NCI-H2196 (cell line): ENCODE measurements at regions not wholly inside any gene's neighbourhood (a gene's known extent, or its start where the extent isn't known, plus 50 kb on each side); places are given as distances from the start of the nearest gene placed in this dataset.

ENCODE experiments used
- DNase-seq: peaks from one replicate; lab custom pipeline; 2025; ENCODE audit not compliant: unreplicated experiment; lab: John Stamatoyannopoulos, UW

DNA sequence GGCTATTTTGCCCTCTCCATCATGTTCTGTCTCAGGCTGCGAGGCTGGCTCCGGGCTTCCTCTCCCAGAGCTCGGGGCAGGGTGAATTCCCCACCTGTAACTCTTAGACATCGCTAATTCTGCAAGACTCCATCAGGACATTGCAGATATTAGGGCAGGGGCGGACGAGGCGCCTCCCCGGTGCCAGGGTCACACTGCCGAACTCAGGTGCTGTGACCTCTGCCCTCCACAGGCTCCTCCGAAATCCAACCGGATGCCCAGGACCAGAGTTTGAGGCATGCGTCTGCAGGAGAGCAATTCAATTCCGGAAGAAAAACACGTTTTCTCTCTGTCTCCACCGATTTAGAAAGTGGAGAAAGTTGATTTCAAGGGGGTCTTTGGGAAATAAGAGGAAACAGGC is 542.7 kb downstream of the BRD1 start:
- DNase-seq = no peak

DNA sequence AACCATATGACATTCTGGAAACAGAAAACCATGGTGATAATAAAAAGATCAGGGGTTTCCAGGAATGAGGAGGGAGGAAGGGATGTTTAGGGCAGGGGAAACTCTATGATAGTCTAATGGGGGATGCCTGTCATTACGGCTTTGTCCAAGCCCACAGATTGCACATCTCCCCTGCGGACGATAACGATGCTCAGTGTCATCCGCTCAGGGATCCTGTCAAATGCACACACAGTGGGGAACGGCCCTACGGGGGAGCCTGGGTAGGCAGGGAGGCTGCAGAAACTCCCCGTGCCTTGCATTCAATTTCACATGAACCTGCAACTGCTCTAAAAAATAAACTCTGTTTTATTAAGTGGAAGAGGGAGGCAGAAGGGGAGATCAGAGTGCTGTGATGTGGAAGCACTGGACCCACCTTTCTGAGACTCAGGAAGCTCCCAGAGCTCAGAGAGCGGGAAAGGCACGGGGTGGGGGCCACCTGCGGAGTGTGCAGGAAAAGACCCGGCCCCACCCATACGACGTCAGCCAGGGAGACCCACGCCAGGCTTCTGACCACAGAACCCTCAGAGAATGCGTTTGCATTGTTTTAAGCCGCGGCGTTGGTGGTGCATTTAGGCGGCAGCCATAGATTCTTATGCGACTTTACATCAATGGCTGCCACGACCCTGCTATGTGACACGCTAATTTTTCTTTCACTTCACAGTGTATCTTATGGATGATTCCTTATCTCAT is 543.5 kb downstream of the BRD1 start:
- no peak for DNase-seq

DNA sequence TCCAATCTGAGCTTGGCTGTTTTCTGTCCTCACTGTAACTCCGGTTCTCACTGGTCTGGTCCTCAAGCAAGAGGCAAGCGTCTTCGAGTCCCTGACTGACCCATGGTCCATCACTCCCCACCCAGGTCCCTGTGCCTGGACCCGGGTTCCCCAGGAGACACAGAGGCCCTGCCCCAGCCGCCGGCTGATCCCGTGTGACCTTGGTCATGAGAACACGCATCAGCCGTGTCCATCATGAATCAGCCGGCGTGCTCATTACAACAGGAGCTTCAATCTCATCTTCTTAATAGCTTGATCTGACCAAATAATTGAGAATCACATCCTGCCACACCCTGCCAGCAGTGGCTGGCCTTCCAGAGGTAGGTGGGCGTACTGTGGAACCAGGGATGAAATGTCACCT is 545.1 kb downstream of the BRD1 start:
- no peak for DNase-seq

DNA sequence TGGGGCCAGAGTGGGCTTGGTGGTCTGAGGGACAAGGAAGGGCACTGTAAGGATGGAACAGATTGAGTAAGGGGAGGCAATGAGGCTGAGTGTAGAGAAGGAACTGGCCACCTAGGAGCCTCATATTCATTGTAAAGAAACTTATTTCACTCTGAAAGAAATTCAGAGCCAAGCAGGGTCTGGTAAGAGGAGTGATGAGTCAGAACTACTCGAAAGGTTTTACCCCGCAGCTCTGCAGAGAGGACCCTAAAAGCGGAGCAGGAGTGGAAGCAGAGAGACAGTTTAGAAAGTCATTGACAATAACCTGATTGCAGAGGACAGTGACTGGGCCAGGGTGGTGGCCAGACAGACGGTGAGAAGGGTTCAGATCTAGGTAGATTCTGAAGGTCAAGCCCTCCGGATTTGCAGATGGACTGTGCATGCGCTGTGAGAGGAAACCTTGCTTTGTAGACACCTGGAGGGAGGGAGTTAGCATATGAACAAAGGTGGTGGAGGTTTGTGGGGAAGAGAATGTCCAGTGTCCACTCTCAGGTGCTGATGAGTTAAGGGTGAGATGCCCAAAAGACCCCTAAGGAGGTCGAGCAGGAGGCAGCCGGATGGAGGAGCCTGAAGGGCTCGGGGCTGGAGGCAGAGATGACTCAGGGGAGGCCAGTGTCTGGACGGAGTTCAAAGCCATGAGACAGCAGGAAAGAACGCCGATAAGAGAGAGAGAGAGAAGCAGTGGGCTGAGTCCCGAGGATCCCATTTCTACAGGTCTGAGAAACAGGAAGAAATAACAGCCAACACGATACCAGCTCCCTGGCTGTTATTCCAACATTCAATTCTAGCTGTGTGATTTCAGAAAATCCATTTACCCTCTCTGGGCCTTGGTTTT is 546.0 kb downstream of the BRD1 start:
- no peak for DNase-seq

DNA sequence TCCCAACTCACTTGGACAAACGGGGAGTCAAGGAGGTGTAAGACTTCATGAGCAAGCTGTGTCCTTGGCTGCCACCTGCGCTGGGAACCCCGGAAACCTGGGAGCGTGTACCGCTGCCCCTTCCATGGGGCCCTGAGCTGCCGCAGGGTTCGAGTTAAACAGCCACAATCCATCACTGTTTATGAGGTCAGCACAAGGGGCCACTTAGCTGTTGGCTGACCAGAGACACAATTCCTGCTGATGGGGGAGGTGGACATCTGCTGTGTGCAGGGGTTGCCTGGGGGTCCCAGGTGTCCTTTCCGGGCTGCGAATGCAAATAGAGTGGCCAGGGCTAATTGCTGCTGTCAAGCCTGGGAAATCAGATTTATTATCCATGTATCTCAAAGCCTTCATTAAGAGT is 549.3 kb downstream of the BRD1 start:
- no peak for DNase-seq

DNA sequence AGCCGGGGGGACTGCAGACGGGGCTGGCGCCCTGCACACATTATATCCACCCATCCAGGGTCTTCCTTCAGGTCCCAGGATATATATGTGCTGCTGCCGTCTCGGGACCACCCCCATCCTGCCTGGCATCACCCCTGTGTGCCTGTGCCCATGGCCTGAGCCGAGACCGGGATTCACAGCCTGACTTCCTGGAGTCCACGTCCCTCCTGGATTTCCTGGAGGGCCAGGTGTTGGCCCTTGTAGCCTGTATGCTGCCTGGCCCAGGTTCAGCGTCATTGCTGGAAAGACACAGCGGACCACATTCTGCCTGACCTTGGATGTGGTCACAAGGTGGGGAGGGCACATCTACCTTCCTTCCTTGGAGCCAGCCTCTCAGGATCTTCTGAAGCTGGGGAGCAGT is 551.1 kb downstream of the BRD1 start:
- DNase-seq = no peak

DNA sequence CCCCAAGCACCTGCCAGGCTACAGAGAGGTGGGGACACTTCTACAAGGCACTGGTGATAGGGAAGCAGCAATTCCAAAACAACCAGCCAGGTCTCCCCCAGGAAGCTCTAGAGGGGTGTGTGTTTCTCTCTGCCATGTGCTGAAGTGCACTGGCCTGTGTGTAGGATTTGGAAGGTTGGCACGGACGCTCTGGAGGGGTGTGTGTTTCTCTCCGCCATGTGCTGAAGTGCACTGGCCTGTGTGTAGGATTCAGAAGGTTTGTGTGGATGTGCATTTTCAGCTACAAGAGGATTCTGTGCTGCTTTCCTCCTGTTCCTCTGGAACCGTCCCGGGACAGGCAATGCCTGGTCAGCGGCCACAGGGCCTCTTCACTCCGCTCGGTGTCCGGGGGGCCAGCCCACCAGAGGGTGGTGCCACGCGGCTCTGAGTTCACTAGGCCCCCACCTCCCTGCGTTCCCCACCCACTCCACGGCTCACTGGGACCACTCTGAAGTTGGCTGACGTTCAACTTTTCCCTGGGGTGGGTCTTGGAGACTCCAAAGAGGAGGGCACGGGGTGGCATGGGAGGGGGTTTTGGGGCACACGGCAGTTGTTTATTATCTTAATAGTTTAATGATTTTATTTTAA is 552.8 kb downstream of the BRD1 start:
- no peak for DNase-seq

DNA sequence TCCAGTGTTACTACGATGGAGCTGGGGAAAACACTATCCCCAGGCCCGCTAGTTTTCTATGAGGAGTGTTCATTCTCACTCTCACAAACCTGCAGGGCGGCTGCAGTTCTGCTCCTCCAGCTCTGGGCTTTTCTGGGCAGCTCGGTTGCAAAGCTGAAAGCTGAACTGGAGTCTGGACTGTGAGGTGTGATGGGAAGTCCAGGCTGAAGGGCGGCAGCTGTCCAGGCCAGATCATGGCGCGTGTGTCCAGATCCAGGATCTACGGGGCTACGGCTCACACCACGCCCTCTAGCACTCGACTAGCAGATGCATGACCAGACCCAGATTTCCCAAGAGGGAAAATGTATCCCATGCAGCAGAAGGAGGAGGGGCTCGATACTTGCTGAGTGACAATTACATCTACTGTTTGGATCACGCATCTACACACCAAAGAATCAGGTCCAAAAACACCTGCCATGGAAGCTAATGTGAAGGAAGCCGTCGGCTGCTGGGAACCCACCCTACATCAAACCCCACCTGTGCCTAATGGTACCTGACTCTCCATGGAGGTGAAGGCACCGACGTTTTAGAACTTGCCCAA is 555.0 kb downstream of the BRD1 start:
- DNase-seq = no peak

DNA sequence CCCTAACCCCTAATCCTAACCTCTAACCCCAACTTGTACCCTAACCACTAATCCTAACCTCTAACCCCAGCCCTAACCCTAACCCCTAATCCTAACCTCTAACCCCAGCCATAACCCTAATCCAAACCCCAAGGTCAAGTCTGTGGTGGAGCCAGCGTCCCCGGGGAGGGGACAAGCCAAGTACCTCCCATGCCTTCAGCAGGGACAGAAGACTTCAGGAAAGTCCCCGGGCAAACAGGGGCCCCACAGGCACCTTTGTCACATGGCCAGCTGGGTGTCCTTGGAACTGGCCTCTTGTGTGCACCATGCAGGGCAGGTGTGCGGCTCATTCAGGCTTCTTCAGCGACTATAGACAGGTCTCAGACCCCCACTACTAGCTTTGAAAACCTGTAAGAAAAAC is 555.8 kb downstream of the BRD1 start:
- DNase-seq = no peak

DNA sequence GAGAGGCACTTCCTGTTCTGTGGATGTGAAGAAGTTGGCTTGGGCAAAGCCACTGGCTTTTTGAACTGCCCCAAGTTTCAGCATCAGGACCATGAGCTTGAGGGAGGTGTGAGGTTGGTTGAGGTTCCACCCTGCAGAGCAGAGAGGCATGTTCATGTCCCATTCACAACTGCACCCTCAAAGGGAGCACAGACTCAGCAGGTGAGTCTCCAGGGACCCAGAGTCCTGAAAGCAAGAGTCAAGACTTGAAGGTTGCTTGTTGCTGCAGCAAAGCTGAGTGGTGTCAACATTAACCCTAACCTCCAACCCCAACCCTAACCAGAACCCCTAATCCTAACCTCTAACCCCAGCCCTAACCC is 556.3 kb downstream of the BRD1 start:
- no peak for DNase-seq

DNA sequence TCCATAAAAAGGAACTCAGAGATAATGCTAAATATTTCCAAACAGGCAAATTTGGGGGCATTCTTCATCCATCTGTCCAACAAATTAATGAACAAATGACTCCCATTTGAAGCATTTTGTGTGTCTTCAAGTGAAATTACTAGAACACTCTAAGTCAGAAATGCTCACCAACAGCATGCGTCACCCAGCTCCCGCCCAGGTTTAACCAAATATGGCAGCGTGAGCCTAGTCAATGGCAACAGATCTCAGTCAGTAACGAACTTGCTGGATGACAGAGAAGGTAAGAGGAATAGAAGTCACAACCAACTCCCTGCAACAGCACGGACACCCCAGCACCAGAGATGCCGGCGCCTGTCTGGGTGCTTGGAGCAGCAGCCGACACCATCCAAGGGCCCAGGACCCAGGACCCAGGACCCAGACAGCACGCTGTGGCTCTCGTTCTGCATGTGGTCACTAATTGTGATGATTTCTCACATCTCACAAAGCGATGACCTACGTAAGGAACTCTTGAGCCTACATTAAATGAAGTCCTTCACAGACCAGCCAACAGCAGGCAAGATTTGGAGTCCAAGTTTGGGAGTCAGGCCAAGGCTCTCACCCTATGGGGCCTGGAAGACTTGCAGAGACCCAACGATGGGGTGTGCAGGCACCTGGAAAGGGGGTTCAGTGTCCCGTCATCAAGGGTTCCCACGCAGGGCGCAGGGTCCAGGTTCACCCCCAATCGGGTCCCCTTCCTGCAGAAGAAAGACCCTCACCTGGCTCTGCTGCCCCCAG is 556.9 kb downstream of the BRD1 start:
- DNase-seq = no peak

DNA sequence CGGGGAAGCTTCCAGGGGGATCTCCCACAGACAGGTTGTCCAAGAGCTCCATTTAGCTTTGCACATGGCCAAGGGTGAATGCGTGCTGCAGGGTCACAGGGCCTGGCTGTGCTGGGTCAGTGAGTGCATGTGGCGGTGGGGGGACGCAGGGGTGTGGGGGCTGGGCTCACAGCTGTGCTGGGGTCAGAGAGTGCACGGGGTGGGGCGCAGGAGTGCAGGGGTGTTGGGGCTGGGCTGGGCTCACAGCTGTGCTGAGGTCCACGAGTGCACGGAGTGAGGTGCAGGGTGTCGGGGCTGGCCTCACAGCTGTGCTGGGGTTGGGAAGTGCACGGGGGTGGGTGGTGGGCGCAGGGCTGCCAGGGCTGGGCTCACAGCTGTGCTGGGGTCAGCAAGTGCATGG is 557.7 kb downstream of the BRD1 start:
- DNase-seq = no peak

DNA sequence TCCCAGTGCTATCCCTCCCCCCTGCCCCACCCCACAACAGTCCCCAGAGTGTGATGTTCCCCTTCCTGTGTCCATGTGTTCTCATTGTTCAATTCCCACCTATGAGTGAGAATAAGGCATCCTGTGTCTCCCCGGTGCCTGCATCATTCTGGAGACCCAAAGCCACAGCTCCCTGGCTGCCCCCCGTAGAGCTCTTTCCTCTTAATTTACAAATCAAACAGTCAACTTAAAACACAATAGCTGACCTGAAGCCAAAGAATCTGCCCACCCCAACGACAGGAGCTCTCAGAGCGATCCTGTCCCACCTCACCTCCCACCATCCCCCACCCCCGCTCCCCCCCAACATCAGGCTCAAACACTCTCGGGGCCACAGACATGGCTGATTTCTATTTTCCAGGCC is 558.3 kb downstream of the BRD1 start:
- DNase-seq = no peak

DNA sequence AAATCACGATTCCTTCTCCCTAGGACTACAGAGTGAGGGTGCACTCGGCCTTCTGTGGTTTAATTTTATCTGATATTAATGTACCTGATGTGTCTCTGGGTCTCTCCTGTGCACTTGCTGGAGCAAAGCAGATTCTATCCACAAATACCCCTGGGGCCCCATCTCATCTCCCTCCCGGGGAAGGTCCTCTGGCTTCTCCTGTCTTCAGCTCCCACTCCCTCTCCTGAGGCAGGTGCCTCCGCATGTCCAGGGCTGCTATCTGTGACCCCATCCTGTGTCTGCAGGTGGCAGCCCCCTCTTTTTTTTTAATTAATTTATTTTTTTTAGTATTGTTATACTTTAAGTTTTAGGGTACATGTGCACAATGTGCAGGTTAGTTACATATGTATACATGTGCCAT is 558.7 kb downstream of the BRD1 start:
- DNase-seq = no peak

DNA sequence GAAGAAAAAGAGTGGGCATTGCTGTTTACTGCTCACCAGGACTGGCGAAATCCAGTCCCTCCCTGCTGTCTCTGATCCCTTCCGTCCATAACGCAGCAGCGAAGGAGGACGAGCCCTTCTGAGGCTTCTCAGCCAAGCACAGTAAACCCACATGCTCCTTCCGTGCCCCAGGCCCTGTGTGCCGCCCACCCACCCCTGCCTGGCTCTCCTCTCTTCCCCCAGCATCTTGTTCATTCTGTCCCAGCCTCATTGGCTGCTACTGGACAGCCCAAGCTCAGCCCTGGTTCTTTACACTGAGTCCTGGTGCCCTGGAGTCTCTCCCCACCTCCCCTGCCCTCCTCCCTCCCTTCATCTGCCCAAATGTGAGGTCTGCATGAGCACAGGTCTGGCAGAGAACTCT is 559.7 kb downstream of the BRD1 start:
- no peak for DNase-seq

DNA sequence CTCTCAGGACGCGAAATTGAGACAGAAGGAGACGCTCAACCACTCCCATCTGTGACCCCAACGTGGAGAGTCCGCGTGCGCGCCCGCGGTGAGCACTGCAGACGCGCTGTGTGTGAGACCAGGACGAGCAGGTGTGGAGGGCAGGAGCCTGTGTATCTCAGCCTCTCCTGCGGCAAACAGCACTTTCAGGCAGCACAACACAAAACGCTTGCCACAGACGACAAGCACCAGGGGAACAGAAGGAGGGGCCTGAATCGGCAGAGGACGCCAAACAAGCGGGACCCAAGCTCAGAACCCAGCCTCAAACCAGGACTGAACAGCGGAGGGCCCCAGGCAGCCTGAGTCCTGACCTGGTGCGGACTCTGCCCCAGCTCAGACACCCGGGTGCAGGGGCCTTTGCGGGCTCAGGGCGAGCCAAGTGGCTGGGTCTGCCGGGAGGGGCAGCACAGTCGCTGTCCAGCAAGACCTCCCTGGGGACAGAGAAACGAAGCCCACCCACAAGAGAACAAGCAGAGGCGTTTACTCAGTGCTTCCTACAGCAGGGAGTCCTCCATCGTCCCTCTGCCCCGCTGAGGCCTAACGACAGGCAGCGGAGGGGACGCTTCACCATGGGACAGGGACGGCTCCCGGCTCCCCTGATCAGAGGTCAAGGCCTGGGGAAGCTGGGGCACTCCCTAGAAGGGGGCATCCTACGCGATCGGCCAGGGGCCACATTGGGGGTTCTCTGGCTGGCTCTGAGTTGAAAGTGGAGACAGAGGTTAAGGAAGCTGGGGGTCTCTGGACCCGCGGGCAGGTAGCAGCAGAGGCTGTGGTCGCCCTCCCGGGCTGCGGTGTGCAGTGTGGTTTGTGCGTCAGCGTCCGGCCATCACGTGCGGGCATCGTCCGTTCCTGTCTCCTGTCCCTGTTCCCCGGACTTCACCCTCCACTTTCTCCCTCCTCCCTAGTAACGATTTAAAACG is 560.8 kb downstream of the BRD1 start:
- no peak for DNase-seq

DNA sequence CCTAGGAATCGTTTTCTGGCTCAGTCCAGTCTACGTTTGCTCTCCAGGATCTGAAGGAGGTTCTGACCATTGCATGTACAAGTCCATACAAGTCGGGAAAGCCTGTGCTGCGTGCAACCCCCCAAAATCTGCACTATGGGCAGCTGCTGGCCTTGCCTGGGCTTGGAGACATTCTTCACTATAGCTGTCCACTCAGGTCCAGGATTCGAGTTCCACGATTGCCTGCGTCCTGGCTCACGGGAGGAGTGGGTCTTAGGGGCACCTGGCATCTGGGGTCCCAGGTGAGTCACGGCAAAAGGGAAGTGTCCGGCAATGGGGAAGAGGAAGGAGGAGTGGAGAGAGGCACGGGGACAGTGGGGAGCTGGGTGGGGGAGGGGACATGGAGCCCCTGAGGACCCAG is 563.0 kb downstream of the BRD1 start:
- no peak for DNase-seq

DNA sequence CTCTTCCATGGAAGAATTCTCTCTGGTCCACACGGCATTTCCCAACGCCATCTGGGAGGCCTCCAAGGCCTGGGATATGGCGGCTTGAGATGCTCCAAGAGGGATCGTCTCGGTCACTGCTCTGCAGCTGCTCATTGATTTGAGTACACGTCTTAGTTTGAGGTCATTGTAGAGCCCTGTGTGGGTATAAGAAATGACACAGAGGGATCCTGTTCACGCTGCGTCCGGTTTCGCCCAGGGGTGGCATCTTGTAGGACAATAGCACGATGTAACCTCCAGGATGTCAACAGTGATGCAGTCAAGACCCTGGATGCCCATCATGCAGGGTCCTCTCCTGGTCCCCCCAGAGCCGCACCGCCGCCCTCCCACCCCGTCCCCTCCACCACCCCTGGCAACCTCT is 564.6 kb downstream of the BRD1 start:
- DNase-seq = no peak

DNA sequence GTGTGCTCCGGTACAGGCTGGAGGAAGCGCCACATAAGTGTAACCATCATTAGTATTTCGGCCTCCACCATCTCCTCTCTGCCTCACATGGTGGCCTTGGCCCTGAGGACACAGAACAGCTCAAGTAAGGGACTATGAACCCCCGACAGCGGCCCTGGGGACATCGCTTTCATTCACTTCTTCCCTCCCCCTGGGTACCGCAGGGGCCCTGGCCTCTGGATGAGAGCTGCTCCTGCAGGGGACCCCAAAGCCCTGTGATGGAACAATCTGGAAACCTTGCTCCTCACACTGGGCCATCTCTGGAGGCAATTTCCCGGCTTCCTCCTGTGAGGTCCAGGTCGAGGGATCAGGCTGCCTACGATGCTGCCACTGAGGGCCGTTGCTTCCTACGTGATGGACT is 565.5 kb downstream of the BRD1 start:
- DNase-seq = no peak

DNA sequence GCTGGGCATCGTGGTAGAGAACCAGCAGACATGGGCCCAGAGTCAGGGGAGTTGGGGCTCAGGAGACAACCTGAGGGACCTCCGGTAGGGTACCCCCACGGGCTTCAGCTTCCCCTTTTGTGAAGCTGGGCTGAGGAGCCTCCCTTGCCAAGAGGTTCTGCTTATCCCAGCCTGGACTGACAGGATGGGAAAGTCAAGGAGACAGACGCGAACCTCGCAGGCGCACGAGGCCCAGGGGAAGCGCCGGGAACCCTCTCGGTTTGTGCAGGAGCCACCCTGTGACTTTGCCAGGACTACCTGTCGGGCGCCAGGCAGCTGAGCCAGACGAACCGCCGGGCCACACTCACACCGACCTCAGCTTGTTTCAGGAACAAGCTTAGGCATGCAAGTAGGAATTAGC is 566.1 kb downstream of the BRD1 start:
- DNase-seq = no peak
